HCT116 (cell line): ENCODE measurements at regions not wholly inside any gene's neighbourhood (a gene's known extent, or its start where the extent isn't known, plus 50 kb on each side); places are given as distances from the start of the nearest gene placed in this dataset.

ENCODE experiments used
- ATAC-seq: fragments of 200-7000 bp; cut with Tn5 transposase; 2 replicates; pipeline ENCODE4 v1.9.1; 2020; ENCODE audit warnings: mild to moderate bottlenecking, moderate library complexity
- BruUV-seq: library from RNA; stranded (reverse); fragments of 400-500 nt; replicated peaks from 2 replicates; lab custom pipeline; 2021; lab: Mats Ljungman, UMichigan
- CTCF ChIA-PET: fragments of 300-600 bp; sonication (Branson Sonifier 250); formaldehyde crosslinking; loops from one replicate; lab custom pipeline; 2021; ENCODE audit warnings: antibody characterized with exemption; lab: Charles Lee
- POLR2A ChIA-PET: fragments of 300-600, 350-600 bp; sonication (Branson Sonifier 250); formaldehyde crosslinking; loops from one replicate; lab custom pipeline; 2021; ENCODE audit warnings: antibody characterized with exemption; lab: Charles Lee
- RAD21 ChIA-PET, 2 experiments: fragments of 300-600 bp; sonication (Branson Sonifier 250); formaldehyde crosslinking; loops; one replicate each; lab custom pipeline; 2023; ENCODE audit warnings: low total read pairs in 2 of 2; ENCODE audit not compliant: uncharacterized antibody in 2 of 2, unreplicated experiment in 2 of 2, low non-redundant PET in 1 of 2; lab: Charles Lee
- DNase-seq: peaks from one replicate; pipeline ENCODE4 v3.0.0-alpha.2; 2010; ENCODE audit warnings: low read depth, low spot score
- H2AFZ ChIP-seq: fragments of 200-600 bp; shearing (Covaris generic), sonication (generic); 2 replicates; pipeline ENCODE4 v1.6.1; 2017; ENCODE audit warnings: low read depth, mixed run types, mixed read lengths, antibody characterized with exemption, low read length; ENCODE audit not compliant: poor library complexity, severe bottlenecking
- H3K27ac ChIP-seq: 2 replicates; pipeline ENCODE4 v1.5.1; 2012; ENCODE audit warnings: low read depth, low read length
- H3K27me3 ChIP-seq: fragments of 200-600 bp; sonication (generic); 2 replicates; pipeline ENCODE4 v1.6.1; 2016; ENCODE audit warnings: mixed run types, low read length, mixed read lengths; ENCODE audit not compliant: insufficient read depth
- H3K36me3 ChIP-seq, 2 experiments: fragments of 200-500 bp in 1 of 2; fragments of 200-600 bp in 1 of 2; sonication (Bioruptor generic) in 1 of 2; sonication (generic) in 1 of 2; 2 replicates each; pipeline versions ENCODE4 v1.5.1 to v1.6.1; 2014 to 2016; ENCODE audit warnings: low read length in 2 of 2, inconsistent platforms in 1 of 2, mixed read lengths in 1 of 2, mixed run types in 1 of 2; ENCODE audit not compliant: insufficient read depth in 2 of 2, control insufficient read depth in 1 of 2
- H3K4me1 ChIP-seq, 2 experiments: fragments of 200-600 bp in 1 of 2; sonication (generic) in 1 of 2; 2 replicates each; pipeline versions ENCODE4 v1.5.1 to v1.6.1; 2012 to 2017; ENCODE audit warnings: low read length in 2 of 2, inconsistent platforms in 1 of 2, mild to moderate bottlenecking in 1 of 2, mixed read lengths in 1 of 2, mixed run types in 1 of 2, moderate library complexity in 1 of 2; ENCODE audit not compliant: insufficient read depth in 2 of 2, control insufficient read depth in 1 of 2
- H3K4me2 ChIP-seq: fragments of 200-600 bp; sonication (generic); 2 replicates; pipeline ENCODE4 v1.6.1; 2017; ENCODE audit warnings: mixed run types, low read length, mixed read lengths
- H3K4me3 ChIP-seq, 2 experiments: fragments of 200-600 bp in 1 of 2; sonication (generic) in 1 of 2; replicated peaks in 1 of 2; 2 replicates each; pipeline ENCODE4 v1.5.1; 2011 to 2016; ENCODE audit warnings: low read length in 2 of 2, control low read depth in 1 of 2, low read depth in 1 of 2, mild to moderate bottlenecking in 1 of 2, mixed read lengths in 1 of 2, mixed run types in 1 of 2
- H3K79me2 ChIP-seq: fragments of 200-600 bp; sonication (generic); 2 replicates; pipeline ENCODE4 v1.6.1; 2017; ENCODE audit warnings: mild to moderate bottlenecking, mixed run types, low read length, moderate library complexity, mixed read lengths; ENCODE audit not compliant: insufficient read depth
- H3K9ac ChIP-seq: fragments of 200-600 bp; sonication (generic); 2 replicates; pipeline ENCODE4 v1.6.1; 2016; ENCODE audit warnings: low read length, mixed read lengths
- H3K9me2 ChIP-seq: fragments of 200-600 bp; sonication (generic), shearing (Covaris generic); 2 replicates; pipeline ENCODE4 v1.6.1; 2017; ENCODE audit warnings: mixed run types, mild to moderate bottlenecking, moderate library complexity; ENCODE audit not compliant: insufficient read depth
- H3K9me3 ChIP-seq, 2 experiments: fragments of 200-500 bp in 1 of 2; fragments of 200-600 bp in 1 of 2; sonication (Bioruptor generic) in 1 of 2; sonication (generic) in 1 of 2; 2 replicates each; pipeline ENCODE4 v1.6.1; 2014 to 2017; ENCODE audit warnings: low read length in 2 of 2, mixed read lengths in 2 of 2, inconsistent platforms in 1 of 2, low read depth in 1 of 2, mild to moderate bottlenecking in 1 of 2, mixed run types in 1 of 2, moderate library complexity in 1 of 2; ENCODE audit not compliant: control insufficient read depth in 1 of 2, insufficient read depth in 1 of 2
- H4K20me1 ChIP-seq: fragments of 200-600 bp; sonication (generic), shearing (Covaris generic); 2 replicates; pipeline ENCODE4 v1.6.1; 2017; ENCODE audit warnings: mixed run types, mild to moderate bottlenecking, moderate library complexity; ENCODE audit not compliant: insufficient read depth
- CEBPB ChIP-seq: IDR thresholded peaks from 2 replicates; pipeline ENCODE4 v1.6.1; 2012; ENCODE audit warnings: low read depth
- EZH2 ChIP-seq: fragments of 200-600 bp; sonication (generic); IDR thresholded peaks from 2 replicates; pipeline ENCODE4 v1.6.1; 2017; ENCODE audit warnings: antibody characterized with exemption, mixed run types
- JUND ChIP-seq: IDR thresholded peaks from 2 replicates; pipeline ENCODE4 v1.6.1; 2012
- POLR2A ChIP-seq: IDR thresholded peaks from 2 replicates; pipeline ENCODE4 v1.7.0; 2011; ENCODE audit warnings: borderline replicate concordance; ENCODE audit not compliant: insufficient read depth, insufficient read length; ENCODE audit errors: extremely low read depth
- REST ChIP-seq: IDR thresholded peaks from 2 replicates; pipeline ENCODE4 v1.6.1; 2012; ENCODE audit warnings: low read depth
- SIN3A ChIP-seq: IDR thresholded peaks from 2 replicates; pipeline ENCODE4 v1.6.1; 2012; ENCODE audit warnings: low read depth
- SP1 ChIP-seq: IDR thresholded peaks from 2 replicates; pipeline ENCODE4 v1.6.1; 2012; ENCODE audit warnings: low read depth
- SRF ChIP-seq: IDR thresholded peaks from 2 replicates; pipeline ENCODE4 v1.6.1; 2012; ENCODE audit warnings: low read depth
- ZBTB33 ChIP-seq: IDR thresholded peaks from 2 replicates; pipeline ENCODE4 v1.6.1; 2011; ENCODE audit warnings: mild to moderate bottlenecking, low read length, moderate library complexity; ENCODE audit not compliant: insufficient replicate concordance; ENCODE audit errors: extremely low read depth
- ZNF274 ChIP-seq: fragments of 200-500 bp; sonication (Bioruptor generic); IDR thresholded peaks from 2 replicates; pipeline ENCODE4 v1.6.1; 2014; ENCODE audit warnings: mild to moderate bottlenecking, low read depth, low read length, inconsistent platforms
- intact Hi-C: fragments of 100-400 bp; cut with micrococcal nuclease; formaldehyde crosslinking; loops from 2 replicates; pipeline ENCODE4 v1.10.0; 2022
- TF ChIP-seq, protein P1 (sequence below), 3 experiments: fragments of 200-600 bp in 1 of 3; sonication (generic) in 1 of 3; IDR thresholded peaks in 2 of 3; conservative IDR thresholded peaks in 1 of 3; 2 replicates each; pipeline ENCODE4 v1.5.1; 2012 to 2017; ENCODE audit warnings: low read depth in 2 of 3, low read length in 2 of 3, antibody characterized with exemption in 1 of 3, borderline replicate concordance in 1 of 3, control low read depth in 1 of 3, mild to moderate bottlenecking in 1 of 3, mixed read lengths in 1 of 3, mixed run types in 1 of 3, moderate library complexity in 1 of 3; ENCODE audit not compliant: insufficient read depth in 1 of 3
- TF ChIP-seq, protein P2 (sequence below): IDR thresholded peaks from 2 replicates; pipeline ENCODE4 v1.6.1; 2012
- TF ChIP-seq, protein P3 (sequence below): IDR thresholded peaks from 2 replicates; pipeline ENCODE4 v1.6.1; 2012

DNA sequence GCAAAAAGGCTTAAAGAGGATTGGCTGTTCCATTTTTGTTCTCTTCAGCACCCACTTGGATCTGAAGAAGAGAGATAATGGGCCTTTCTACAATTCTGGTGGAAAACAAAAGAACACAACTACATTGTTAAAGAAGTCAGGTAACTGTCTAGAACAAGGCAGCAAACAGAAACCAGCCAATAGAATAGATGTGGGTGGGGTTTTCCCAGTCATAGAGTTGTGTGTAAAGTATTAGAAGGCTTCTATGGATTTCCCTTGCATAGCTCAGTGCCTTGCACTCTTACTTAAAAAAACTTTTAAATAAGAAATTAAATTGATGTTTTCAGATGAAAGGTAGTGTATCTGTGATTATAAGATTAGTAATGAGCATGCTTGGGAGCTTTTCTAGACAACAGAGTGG lies 462.7 kb upstream of the ATP11B start:
- Histone ChIP-seq H2AFZ (no peak overlapping the region), H3K9me2 (no peaks in the 10 kb centered on the region), H3K9me3 (no peaks in the 10 kb centered on the region), H3K27ac (no peak overlapping the region), H3K27me3 (no peaks in the 10 kb centered on the region), H3K4me2 (no peak overlapping the region), H3K79me2 (no peaks in the 10 kb centered on the region), H3K36me3 (no peaks in the 10 kb centered on the region), H4K20me1 (no peaks in the 10 kb centered on the region), H3K9ac (no peak overlapping the region), H3K4me3 (no peak overlapping the region), H3K4me1 (peaks cover 0 to under 1% of the 10 kb centered on the region in 2 experiments; a peak in 1 of 4 replicates)
- ChIA-PET CTCF (no interaction called here), POLR2A (no interaction called here), RAD21 (no interaction called here)
- no TSS peak for BruUV-seq
- TF ChIP-seq REST, result no peak
- TF ChIP-seq ZNF274, result no peak
- TF ChIP-seq JUND, result no peak
- TF ChIP-seq ZBTB33, result no peak
- TF ChIP-seq EZH2, result no peak
- no peak for TF ChIP-seq CEBPB
- TF ChIP-seq, protein P1, sequence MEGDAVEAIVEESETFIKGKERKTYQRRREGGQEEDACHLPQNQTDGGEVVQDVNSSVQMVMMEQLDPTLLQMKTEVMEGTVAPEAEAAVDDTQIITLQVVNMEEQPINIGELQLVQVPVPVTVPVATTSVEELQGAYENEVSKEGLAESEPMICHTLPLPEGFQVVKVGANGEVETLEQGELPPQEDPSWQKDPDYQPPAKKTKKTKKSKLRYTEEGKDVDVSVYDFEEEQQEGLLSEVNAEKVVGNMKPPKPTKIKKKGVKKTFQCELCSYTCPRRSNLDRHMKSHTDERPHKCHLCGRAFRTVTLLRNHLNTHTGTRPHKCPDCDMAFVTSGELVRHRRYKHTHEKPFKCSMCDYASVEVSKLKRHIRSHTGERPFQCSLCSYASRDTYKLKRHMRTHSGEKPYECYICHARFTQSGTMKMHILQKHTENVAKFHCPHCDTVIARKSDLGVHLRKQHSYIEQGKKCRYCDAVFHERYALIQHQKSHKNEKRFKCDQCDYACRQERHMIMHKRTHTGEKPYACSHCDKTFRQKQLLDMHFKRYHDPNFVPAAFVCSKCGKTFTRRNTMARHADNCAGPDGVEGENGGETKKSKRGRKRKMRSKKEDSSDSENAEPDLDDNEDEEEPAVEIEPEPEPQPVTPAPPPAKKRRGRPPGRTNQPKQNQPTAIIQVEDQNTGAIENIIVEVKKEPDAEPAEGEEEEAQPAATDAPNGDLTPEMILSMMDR (IDR thresholded peaks at IDR 0.05 in 2 of 3, conservative IDR thresholded peaks at IDR 0.05 in 1 of 3; ENCODE audit: borderline replicate concordance in 1 of 3, insufficient read depth in 1 of 3, low read depth in 2 of 3, low read length in 2 of 3), result no peak
- TF ChIP-seq SIN3A, result no peak
- TF ChIP-seq, protein P2, sequence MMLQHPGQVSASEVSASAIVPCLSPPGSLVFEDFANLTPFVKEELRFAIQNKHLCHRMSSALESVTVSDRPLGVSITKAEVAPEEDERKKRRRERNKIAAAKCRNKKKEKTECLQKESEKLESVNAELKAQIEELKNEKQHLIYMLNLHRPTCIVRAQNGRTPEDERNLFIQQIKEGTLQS, result no peak
- no peak for TF ChIP-seq SRF
- no peak for TF ChIP-seq SP1
- TF ChIP-seq, protein P3, sequence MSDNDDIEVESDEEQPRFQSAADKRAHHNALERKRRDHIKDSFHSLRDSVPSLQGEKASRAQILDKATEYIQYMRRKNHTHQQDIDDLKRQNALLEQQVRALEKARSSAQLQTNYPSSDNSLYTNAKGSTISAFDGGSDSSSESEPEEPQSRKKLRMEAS, result no peak
- TF ChIP-seq POLR2A, result no peak
- DNase-seq (no peak), ATAC-seq (no peak)
- intact Hi-C loops, result no loop called here
